ENCODE measurements at regions not wholly inside any gene's neighbourhood (a gene's known extent, or its start where the extent isn't known, plus 50 kb on each side); places are given as distances from the start of the nearest gene placed in this dataset.
"Not testable (repeated sequence)": the region's sequence is repeated elsewhere in the genome, so short reads cannot be mapped to it uniquely, and the experiment has no call there.

GRCh38 chr2:35976611-35977010 lies 379.0 kb upstream of the CRIM1 start:
- Histone ChIP-seq H3K27me3 (no peaks in the 10 kb centered on the region), H3K4me3 (no peak overlapping the region), H3K4me2 (no peak overlapping the region), H3K27ac (no peak overlapping the region), H4K20me1 (no peaks in the 10 kb centered on the region), H3K9me3 (no peaks in the 10 kb centered on the region), H3K9ac (no peak overlapping the region), H3K36me3 (no peaks in the 10 kb centered on the region), H3K4me1 (no peaks in the 10 kb centered on the region)
- TF ChIP-seq Cebpa-rat (IDR thresholded peaks at IDR 0.05), result no peak

- Histone ChIP-seq H3K27ac (no peak overlapping the region), H3K36me3 (no peaks in the 10 kb centered on the region), H3K9me3 (no peaks in the 10 kb centered on the region), H4K20me1 (no peaks in the 10 kb centered on the region), H3K4me3 (no peak overlapping the region), H3K4me2 (no peak overlapping the region), H3K4me1 (no peaks in the 10 kb centered on the region), H3K9ac (no peak overlapping the region), H3K27me3 (no peaks in the 10 kb centered on the region)
- no peak for TF ChIP-seq Cebpa-rat (IDR thresholded peaks at IDR 0.05)
These were observed 381.8 kb upstream of the CRIM1 start for GRCh38 chr2:35973737-35974132.

GRCh38 chr2:35973132-35973736 lies 382.3 kb upstream of the CRIM1 start:
- H3K36me3 ChIP-seq, result no peaks in the 10 kb centered on the region
- no peak overlapping the region for H3K9ac ChIP-seq
- no peaks in the 10 kb centered on the region for H4K20me1 ChIP-seq
- TF ChIP-seq Cebpa-rat (IDR thresholded peaks at IDR 0.05), result no peak
- no peak overlapping the region for H3K4me2 ChIP-seq
- H3K9me3 ChIP-seq, result no peaks in the 10 kb centered on the region
- no peaks in the 10 kb centered on the region for H3K4me1 ChIP-seq
- no peak overlapping the region for H3K27ac ChIP-seq
- no peaks in the 10 kb centered on the region for H3K27me3 ChIP-seq
- no peak overlapping the region for H3K4me3 ChIP-seq

GRCh38 chr2:35963824-35964223 lies 391.8 kb upstream of the CRIM1 start:
- H3K4me1 ChIP-seq, result no peaks in the 10 kb centered on the region
- no peaks in the 10 kb centered on the region for H4K20me1 ChIP-seq
- no peak overlapping the region for H3K4me3 ChIP-seq
- no peaks in the 10 kb centered on the region for H3K27me3 ChIP-seq
- H3K9ac ChIP-seq, result no peak overlapping the region
- no peak for TF ChIP-seq Cebpa-rat (IDR thresholded peaks at IDR 0.05)
- H3K27ac ChIP-seq, result no peak overlapping the region
- no peaks in the 10 kb centered on the region for H3K36me3 ChIP-seq
- peaks cover 11% of the 10 kb centered on the region; the same call in 1 of the 2 replicates for H3K9me3 ChIP-seq
- H3K4me2 ChIP-seq, result no peak overlapping the region

- H3K4me2 ChIP-seq, result no peak overlapping the region
- H3K27me3 ChIP-seq, result no peaks in the 10 kb centered on the region
- no peak overlapping the region for H3K4me3 ChIP-seq
- no peak overlapping the region for H3K9ac ChIP-seq
- H3K4me1 ChIP-seq, result no peaks in the 10 kb centered on the region
- H3K27ac ChIP-seq, result no peak overlapping the region
- H3K36me3 ChIP-seq, result no peaks in the 10 kb centered on the region
- H3K9me3 ChIP-seq, result peaks cover 11% of the 10 kb centered on the region; the same call in 1 of the 2 replicates
- H4K20me1 ChIP-seq, result no peaks in the 10 kb centered on the region
- TF ChIP-seq Cebpa-rat (IDR thresholded peaks at IDR 0.05), result no peak
These were observed 392.2 kb upstream of the CRIM1 start for GRCh38 chr2:35963357-35963756.

- Histone ChIP-seq H3K9ac (no peak overlapping the region), H3K27ac (no peak overlapping the region), H3K36me3 (no peaks in the 10 kb centered on the region), H3K4me3 (no peak overlapping the region), H3K4me2 (no peak overlapping the region), H4K20me1 (no peaks in the 10 kb centered on the region), H3K27me3 (no peaks in the 10 kb centered on the region), H3K9me3 (peaks cover 11% of the 10 kb centered on the region; the same call in 1 of the 2 replicates), H3K4me1 (no peaks in the 10 kb centered on the region)
- TF ChIP-seq Cebpa-rat (IDR thresholded peaks at IDR 0.05), result no peak
These were observed 392.9 kb upstream of the CRIM1 start for GRCh38 chr2:35962585-35963146.

GRCh38 chr2:35960596-35960995 lies 395.0 kb upstream of the CRIM1 start:
- Histone ChIP-seq H4K20me1 (no peaks in the 10 kb centered on the region), H3K4me1 (no peaks in the 10 kb centered on the region), H3K9me3 (peaks cover 11% of the 10 kb centered on the region; the same call in 1 of the 2 replicates), H3K4me2 (no peak overlapping the region), H3K4me3 (no peak overlapping the region), H3K36me3 (no peaks in the 10 kb centered on the region), H3K27ac (no peak overlapping the region), H3K9ac (no peak overlapping the region), H3K27me3 (no peaks in the 10 kb centered on the region)
- TF ChIP-seq Cebpa-rat (IDR thresholded peaks at IDR 0.05), result no peak

GRCh38 chr2:35957053-35957452 lies 398.5 kb upstream of the CRIM1 start:
- H3K9me3 ChIP-seq, result peaks cover 11% of the 10 kb centered on the region; the same call in 1 of the 2 replicates
- not testable (repeated sequence) for H3K27me3 ChIP-seq, H3K4me1 ChIP-seq

GRCh38 chr2:35946478-35946877 lies 409.1 kb upstream of the CRIM1 start:
- Histone ChIP-seq H3K36me3 (no peaks in the 10 kb centered on the region), H3K27me3 (no peaks in the 10 kb centered on the region), H3K9me3 (no peaks in the 10 kb centered on the region), H4K20me1 (no peaks in the 10 kb centered on the region), H3K4me2 (no peak overlapping the region), H3K27ac (no peak overlapping the region), H3K9ac (no peak overlapping the region), H3K4me3 (no peak overlapping the region), H3K4me1 (no peaks in the 10 kb centered on the region)
- TF ChIP-seq Cebpa-rat (IDR thresholded peaks at IDR 0.05), result no peak

More at GRCh38 chr2:35957053-35957452, 398.5 kb upstream of the CRIM1 start:
- H3K4me2 ChIP-seq, H3K36me3 ChIP-seq, H3K4me3 ChIP-seq, H4K20me1 ChIP-seq, H3K27ac ChIP-seq, H3K9ac ChIP-seq: not testable (repeated sequence)

- Histone ChIP-seq H3K4me1 (no peaks in the 10 kb centered on the region), H3K27me3 (no peaks in the 10 kb centered on the region), H4K20me1 (no peaks in the 10 kb centered on the region), H3K9ac (no peak overlapping the region), H3K4me3 (no peak overlapping the region), H3K36me3 (no peaks in the 10 kb centered on the region), H3K9me3 (no peaks in the 10 kb centered on the region), H3K27ac (no peak overlapping the region), H3K4me2 (no peak overlapping the region)
- no peak for TF ChIP-seq Cebpa-rat (IDR thresholded peaks at IDR 0.05)
These were observed 416.7 kb upstream of the CRIM1 start for GRCh38 chr2:35938838-35939237.

All from BLaER1 (cell line).